PC-3 (cell line): ENCODE measurements at regions not wholly inside any gene's neighbourhood (a gene's known extent, or its start where the extent isn't known, plus 50 kb on each side); places are given as distances from the start of the nearest gene placed in this dataset.

ENCODE experiments used
- EZH2phosphoT487 ChIP-seq: fragments of 300-600 bp; sonication (generic); IDR thresholded peaks from 2 replicates; pipeline ENCODE4 v1.6.1; 2018; ENCODE audit warnings: mild to moderate bottlenecking, antibody characterized with exemption, low read length, borderline replicate concordance
- TF ChIP-seq, protein P1 (sequence below): fragments of 300-600 bp; sonication (generic); conservative IDR thresholded peaks from 2 replicates; pipeline ENCODE4 v1.5.1; 2017; ENCODE audit warnings: antibody characterized with exemption, low read depth, mild to moderate bottlenecking, low read length

DNA sequence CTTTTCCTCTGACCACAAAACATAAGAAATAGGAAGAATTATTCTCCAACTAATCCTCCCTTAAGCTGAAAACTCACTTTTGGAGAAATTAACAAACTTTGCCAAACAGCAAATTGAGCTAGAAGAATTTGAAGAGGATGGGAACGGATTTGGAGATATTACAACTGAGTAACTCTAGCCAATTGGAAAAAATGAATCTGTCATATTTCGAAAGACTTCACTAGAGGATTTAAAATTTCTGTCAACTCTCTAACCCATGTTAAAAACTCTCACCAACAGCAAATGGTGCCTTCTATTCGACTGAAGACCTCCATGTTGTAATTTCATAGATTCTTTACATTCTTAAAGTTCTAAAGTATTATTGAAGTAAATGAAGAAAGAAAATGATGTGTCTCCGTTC lies 414.2 kb downstream of the RMST start:
- TF ChIP-seq, protein P1, sequence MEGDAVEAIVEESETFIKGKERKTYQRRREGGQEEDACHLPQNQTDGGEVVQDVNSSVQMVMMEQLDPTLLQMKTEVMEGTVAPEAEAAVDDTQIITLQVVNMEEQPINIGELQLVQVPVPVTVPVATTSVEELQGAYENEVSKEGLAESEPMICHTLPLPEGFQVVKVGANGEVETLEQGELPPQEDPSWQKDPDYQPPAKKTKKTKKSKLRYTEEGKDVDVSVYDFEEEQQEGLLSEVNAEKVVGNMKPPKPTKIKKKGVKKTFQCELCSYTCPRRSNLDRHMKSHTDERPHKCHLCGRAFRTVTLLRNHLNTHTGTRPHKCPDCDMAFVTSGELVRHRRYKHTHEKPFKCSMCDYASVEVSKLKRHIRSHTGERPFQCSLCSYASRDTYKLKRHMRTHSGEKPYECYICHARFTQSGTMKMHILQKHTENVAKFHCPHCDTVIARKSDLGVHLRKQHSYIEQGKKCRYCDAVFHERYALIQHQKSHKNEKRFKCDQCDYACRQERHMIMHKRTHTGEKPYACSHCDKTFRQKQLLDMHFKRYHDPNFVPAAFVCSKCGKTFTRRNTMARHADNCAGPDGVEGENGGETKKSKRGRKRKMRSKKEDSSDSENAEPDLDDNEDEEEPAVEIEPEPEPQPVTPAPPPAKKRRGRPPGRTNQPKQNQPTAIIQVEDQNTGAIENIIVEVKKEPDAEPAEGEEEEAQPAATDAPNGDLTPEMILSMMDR = no peak
- TF ChIP-seq EZH2phosphoT487 = no peak
